ENCODE measurements at regions not wholly inside any gene's neighbourhood (a gene's known extent, or its start where the extent isn't known, plus 50 kb on each side); places are given as distances from the start of the nearest gene placed in this dataset.

DNA sequence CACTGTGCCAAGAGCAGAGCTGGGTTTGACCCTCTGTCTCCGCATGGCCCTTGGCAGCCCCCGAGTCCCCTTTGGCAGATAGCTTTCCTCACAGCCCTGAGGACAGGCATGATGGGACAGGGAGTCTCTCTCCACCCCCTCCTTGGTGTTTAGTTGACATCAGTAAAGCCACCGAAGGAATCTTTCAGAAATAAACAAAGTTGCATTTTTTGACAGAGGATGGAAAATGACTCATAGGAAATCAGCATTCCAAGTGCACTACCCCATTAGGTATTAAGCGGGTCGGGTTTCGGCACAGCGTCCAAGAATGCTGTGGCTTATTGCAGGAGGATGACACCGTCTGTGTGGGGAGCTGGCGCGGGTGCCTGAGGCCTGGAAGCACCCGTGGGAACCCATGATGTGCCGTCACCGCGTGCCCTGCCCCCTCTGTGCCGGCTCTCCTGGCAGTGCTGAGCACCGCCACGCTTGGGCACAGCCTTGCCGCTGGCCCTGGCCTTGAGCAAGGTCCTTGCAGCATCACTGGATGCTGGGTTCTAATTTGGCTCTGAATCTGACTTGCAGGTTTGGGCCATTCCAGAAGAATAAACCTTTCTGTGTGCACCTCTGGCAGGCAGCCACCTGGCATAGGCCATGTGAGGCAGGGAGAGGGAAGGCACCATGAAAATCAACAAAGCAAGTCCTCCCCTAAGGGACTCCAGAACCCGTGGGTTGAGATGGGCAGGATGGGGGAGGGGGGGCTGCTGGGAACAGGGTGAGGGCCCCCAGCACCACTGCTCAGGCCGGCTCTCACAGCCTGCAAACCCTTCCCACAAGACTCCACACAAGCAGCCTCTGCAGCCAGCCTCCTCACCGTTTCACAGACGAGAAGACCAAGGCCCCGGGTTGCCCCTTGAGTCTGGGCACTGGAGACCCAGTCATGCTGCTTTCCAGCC, 50.5 kb upstream of the ZNF469 start:
- TF ChIP-seq RAD21 (IDR thresholded peaks at IDR 0.05; ENCODE audit: low read depth) (peak; percentile 10; the same call in 1 of the 2 replicates), CEBPB (IDR thresholded peaks at IDR 0.05) (peak; percentile 33; the same call in 1 of the 2 replicates), TCF12 (IDR thresholded peaks at IDR 0.05; ENCODE audit: low read depth) (peak; percentile 94), TEAD4 (IDR thresholded peaks at IDR 0.05) (peak; percentile 97), EP300 (IDR thresholded peaks at IDR 0.05; ENCODE audit: borderline replicate concordance) (peak; percentile 96), TAF1 (IDR thresholded peaks at IDR 0.05; ENCODE audit: low read depth) (no peak), YY1 (IDR thresholded peaks at IDR 0.05; ENCODE audit: low read depth) (0 out of 2 replicates have a peak, but pooled peaks have one; percentile 8), CREB1 (IDR thresholded peaks at IDR 0.05; ENCODE audit: low read depth) (no peak), EGR1 (IDR thresholded peaks at IDR 0.05) (no peak), FOXM1 (IDR thresholded peaks at IDR 0.05; ENCODE audit: borderline replicate concordance, low read depth) (peak; percentile 92), ZBTB7A (IDR thresholded peaks at IDR 0.05; ENCODE audit: low read depth) (no peak), NFIC (IDR thresholded peaks at IDR 0.05) (peak; percentile 94)
- TF ChIP-seq, protein P1, sequence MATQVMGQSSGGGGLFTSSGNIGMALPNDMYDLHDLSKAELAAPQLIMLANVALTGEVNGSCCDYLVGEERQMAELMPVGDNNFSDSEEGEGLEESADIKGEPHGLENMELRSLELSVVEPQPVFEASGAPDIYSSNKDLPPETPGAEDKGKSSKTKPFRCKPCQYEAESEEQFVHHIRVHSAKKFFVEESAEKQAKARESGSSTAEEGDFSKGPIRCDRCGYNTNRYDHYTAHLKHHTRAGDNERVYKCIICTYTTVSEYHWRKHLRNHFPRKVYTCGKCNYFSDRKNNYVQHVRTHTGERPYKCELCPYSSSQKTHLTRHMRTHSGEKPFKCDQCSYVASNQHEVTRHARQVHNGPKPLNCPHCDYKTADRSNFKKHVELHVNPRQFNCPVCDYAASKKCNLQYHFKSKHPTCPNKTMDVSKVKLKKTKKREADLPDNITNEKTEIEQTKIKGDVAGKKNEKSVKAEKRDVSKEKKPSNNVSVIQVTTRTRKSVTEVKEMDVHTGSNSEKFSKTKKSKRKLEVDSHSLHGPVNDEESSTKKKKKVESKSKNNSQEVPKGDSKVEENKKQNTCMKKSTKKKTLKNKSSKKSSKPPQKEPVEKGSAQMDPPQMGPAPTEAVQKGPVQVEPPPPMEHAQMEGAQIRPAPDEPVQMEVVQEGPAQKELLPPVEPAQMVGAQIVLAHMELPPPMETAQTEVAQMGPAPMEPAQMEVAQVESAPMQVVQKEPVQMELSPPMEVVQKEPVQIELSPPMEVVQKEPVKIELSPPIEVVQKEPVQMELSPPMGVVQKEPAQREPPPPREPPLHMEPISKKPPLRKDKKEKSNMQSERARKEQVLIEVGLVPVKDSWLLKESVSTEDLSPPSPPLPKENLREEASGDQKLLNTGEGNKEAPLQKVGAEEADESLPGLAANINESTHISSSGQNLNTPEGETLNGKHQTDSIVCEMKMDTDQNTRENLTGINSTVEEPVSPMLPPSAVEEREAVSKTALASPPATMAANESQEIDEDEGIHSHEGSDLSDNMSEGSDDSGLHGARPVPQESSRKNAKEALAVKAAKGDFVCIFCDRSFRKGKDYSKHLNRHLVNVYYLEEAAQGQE (IDR thresholded peaks at IDR 0.05; ENCODE audit: low read depth): no peak
- TF ChIP-seq, protein P2, sequence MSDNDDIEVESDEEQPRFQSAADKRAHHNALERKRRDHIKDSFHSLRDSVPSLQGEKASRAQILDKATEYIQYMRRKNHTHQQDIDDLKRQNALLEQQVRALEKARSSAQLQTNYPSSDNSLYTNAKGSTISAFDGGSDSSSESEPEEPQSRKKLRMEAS (IDR thresholded peaks at IDR 0.05): peak; percentile 64
- TF ChIP-seq, protein P3, sequence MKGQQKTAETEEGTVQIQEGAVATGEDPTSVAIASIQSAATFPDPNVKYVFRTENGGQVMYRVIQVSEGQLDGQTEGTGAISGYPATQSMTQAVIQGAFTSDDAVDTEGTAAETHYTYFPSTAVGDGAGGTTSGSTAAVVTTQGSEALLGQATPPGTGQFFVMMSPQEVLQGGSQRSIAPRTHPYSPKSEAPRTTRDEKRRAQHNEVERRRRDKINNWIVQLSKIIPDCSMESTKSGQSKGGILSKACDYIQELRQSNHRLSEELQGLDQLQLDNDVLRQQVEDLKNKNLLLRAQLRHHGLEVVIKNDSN (IDR thresholded peaks at IDR 0.05): 0 out of 2 replicates have a peak, but pooled peaks have one; percentile 18

DNA sequence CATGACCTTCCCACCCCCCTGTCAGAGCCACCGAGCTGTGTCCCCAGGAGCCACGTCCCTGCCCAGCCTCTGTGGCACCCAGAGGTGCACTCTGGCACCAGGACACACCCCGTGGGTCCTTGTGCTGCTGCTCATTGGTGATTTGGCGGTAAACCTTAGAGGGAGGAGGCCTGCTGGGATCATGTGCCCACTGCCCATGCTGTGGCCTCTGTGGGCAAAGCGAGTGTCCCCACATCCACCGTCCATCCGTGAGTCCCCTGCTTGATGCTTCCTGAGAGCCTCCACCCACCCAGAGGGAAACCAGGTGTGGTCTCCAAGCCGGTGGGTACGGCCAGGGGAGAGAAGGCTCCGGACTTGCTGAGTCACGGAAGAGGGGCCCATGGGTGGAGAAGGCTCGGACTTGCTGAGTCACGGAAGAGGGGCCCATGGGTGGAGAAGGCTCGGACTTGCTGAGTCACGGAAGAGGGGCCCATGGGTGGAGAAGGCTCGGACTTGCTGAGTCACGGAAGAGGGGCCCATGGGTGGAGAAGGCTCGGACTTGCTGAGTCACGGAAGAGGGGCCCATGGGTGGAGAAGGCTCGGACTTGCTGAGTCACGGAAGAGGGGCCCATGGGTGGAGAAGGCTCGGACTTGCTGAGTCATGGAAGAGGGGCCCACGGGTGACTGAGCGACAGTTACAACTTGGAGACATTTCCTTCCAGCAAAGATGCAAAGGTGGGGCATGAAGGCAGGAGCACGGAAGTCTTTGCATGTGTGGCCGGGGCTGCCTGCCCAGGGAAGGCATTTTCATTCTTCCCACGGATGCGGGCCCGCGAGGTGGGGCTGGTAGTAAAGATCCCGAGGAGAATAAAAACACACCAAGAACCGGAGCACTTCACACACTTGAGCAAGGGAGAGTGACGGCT, 49.6 kb upstream of the ZNF469 start:
- TF ChIP-seq EP300 (IDR thresholded peaks at IDR 0.05; ENCODE audit: borderline replicate concordance) (peak; percentile 55; the same call in 1 of the 2 replicates), ZBTB7A (IDR thresholded peaks at IDR 0.05; ENCODE audit: low read depth) (0 out of 2 replicates have a peak, but pooled peaks have one; percentile 13)
- TF ChIP-seq, protein P2 (IDR thresholded peaks at IDR 0.05): peak; percentile 32; the same call in 1 of the 2 replicates

All from Ishikawa (cell line).